GM12872 (cell line): ENCODE measurements at regions not wholly inside any gene's neighbourhood (a gene's known extent, or its start where the extent isn't known, plus 50 kb on each side); places are given as distances from the start of the nearest gene placed in this dataset.

Experiments used
- TF ChIP-seq, protein P1 (sequence below): IDR thresholded peaks from 3 replicates; pipeline ENCODE4 v1.5.1; 2011; ENCODE audit warnings: low read depth, mild to moderate bottlenecking, low read length, moderate library complexity; ENCODE audit not compliant: insufficient read depth

DNA sequence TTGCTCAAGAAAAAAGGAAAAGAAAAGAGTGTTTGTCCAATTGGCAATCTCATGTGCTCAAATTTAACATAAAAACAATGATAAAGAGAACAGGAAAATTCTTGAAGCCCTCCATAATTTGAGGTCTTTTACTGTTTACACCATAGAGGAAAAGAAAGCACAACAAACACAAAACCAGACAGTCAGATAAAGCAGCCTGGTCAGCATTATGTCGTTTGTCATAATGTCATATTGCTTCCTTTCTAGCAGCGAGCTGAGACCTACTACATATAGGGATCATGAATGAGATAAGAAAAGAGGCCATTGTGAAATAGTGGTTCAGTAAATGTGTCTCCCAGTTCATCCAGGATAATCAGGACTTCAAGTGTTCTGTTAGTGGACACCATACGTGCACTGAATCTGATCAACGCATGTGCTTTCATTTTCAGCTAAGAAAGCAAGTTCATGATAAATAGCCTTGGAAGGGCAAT is 64.7 kb upstream of the SELENOP start:
- TF ChIP-seq, protein P1, sequence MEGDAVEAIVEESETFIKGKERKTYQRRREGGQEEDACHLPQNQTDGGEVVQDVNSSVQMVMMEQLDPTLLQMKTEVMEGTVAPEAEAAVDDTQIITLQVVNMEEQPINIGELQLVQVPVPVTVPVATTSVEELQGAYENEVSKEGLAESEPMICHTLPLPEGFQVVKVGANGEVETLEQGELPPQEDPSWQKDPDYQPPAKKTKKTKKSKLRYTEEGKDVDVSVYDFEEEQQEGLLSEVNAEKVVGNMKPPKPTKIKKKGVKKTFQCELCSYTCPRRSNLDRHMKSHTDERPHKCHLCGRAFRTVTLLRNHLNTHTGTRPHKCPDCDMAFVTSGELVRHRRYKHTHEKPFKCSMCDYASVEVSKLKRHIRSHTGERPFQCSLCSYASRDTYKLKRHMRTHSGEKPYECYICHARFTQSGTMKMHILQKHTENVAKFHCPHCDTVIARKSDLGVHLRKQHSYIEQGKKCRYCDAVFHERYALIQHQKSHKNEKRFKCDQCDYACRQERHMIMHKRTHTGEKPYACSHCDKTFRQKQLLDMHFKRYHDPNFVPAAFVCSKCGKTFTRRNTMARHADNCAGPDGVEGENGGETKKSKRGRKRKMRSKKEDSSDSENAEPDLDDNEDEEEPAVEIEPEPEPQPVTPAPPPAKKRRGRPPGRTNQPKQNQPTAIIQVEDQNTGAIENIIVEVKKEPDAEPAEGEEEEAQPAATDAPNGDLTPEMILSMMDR: no peak

DNA sequence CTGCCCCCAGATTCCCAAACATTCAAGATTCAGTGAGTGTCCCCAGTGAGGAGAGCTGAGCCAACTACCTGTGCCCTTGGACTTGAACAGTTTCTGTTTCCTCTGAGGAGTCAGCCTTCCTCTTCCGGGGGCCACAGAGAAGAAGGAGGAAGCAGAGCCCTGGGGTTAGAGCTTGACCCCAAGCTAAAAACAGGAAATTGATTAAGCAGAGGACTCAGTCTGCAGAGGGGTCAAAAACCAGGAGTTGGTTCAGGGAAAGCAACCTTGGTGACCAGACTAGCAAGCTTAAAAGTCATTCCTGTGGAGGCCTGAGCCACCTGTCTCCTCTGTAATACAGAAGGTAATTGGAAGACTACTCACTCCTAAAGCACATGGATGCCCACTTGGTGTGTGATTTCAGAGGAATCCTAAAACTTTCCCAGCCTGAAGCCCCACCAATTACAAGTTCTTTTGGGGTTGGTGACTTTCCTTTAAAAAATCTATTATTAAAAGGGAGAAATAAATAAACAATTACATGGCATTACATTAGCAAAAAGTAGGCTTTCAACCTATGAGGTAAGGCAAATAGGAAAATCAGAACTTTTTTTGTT is 64.2 kb upstream of the SELENOP start:
- TF ChIP-seq, protein P1: no peak

GRCh38 chr5:42875211-42875610 is 63.5 kb upstream of the SELENOP start:
- TF ChIP-seq, protein P1: no peak

DNA sequence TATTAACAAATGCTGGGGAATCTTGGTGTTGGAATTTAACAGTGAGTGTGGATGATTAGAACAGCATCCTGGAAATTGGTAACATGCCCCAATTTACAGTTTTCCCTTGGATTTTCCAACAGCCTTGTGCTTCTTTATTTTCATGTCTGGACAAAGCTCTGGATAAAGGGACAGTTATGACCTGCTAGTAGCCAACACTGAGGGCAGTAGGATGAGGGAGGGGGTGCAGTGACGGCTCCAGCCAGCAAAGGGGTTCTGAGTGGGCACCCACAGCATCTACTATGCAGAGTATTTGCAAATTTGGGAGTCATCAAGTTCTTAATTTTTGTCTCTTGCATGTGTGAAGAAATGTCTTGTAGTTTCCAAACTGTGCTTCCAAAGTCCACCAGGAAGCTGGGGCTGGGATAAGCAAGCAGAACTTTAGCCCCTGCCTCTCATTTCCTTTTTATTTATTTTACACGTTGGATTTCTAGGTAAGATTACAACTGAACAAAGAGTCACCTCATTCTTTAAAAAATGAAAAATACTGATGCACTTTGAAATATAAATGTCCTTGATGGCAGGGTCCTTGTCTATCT is 63.0 kb upstream of the SELENOP start:
- TF ChIP-seq, protein P1: no peak

- TF ChIP-seq, protein P1: no peak
These were observed 61.2 kb upstream of the SELENOP start for GRCh38 chr5:42872865-42873264.

GRCh38 chr5:42870882-42871418 is 59.3 kb upstream of the SELENOP start:
- TF ChIP-seq, protein P1: no peak
